SJSA1 (cell line): ENCODE measurements at regions not wholly inside any gene's neighbourhood (a gene's known extent, or its start where the extent isn't known, plus 50 kb on each side); places are given as distances from the start of the nearest gene placed in this dataset.

Source experiments
- DNase-seq, 2 experiments: peaks; one replicate each; pipeline ENCODE4 v3.0.0-alpha.2; 2015 to 2020; ENCODE audit warnings: low spot score in 2 of 2, low read depth in 1 of 2
- H3K27ac ChIP-seq: fragments of 250-450 bp; sonication (Bioruptor Pico); 2 replicates; pipeline ENCODE4 v1.5.1; 2020; ENCODE audit warnings: mild to moderate bottlenecking, moderate library complexity
- H3K27me3 ChIP-seq: fragments of 250-450 bp; sonication (Bioruptor Pico); replicated peaks from 2 replicates; pipeline ENCODE4 v1.5.1; 2020; ENCODE audit warnings: mild to moderate bottlenecking, moderate library complexity
- H3K36me3 ChIP-seq: fragments of 250-450 bp; sonication (Bioruptor Pico); 2 replicates; pipeline ENCODE4 v1.5.1; 2020; ENCODE audit warnings: mild to moderate bottlenecking
- H3K4me1 ChIP-seq: fragments of 250-450 bp; sonication (Bioruptor Pico); replicated peaks from 2 replicates; pipeline ENCODE4 v1.6.1; 2021; ENCODE audit warnings: mild to moderate bottlenecking
- H3K4me3 ChIP-seq: fragments of 250-450 bp; sonication (Bioruptor Pico); 2 replicates; pipeline ENCODE4 v1.5.1; 2020; ENCODE audit warnings: mild to moderate bottlenecking
- H3K9me3 ChIP-seq: fragments of 250-450 bp; sonication (Bioruptor Pico); replicated peaks from 2 replicates; pipeline ENCODE4 v1.5.1; 2020; ENCODE audit warnings: mild to moderate bottlenecking

DNA sequence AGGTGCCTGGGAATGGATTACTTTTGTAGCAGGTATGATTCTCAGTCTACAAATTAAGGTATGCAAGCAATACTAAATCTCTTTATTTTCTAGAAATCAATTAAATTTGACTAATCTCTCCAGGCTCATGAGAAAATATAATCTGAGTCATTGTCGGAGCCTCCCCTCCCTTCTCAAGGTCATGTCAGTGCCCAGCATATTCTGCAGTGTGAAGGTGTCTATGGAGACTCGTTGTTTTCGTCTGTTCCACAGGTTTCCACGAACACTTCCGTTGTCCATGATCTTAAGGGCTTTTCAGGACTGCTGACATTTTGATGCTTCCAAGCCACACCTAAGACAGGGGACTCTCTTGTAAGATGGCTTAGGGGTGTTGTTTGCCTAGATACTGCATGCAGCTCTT, 56.6 kb upstream of the SCOC start:
- H3K4me1 ChIP-seq: no peaks in the 10 kb centered on the region
- H3K27me3 ChIP-seq: no peaks in the 10 kb centered on the region
- DNase-seq: no peak
- no peaks in the 10 kb centered on the region for H3K9me3 ChIP-seq
- no peak overlapping the region for H3K27ac ChIP-seq
- H3K36me3 ChIP-seq: no peaks in the 10 kb centered on the region
- no peak overlapping the region for H3K4me3 ChIP-seq

DNA sequence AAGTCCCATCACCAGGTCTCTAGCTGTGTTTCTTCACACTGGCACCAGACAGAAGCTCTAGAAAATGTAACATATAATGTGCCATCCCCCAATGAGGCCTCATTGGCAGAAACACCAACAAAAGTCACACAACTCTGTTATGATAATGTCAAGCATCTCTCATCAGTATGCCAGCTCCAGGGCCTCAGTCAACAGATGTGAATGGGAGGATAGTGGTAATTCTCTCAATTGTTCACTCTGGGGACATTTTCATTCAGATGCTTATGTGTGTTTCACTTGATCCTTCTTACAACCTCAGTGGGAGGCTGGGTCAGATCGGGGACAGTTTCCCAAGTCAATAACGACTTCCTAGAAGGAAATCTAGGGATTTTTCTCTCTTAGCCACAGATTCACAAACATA, 57.5 kb upstream of the SCOC start:
- Histone ChIP-seq H3K4me1 (no peaks in the 10 kb centered on the region), H3K4me3 (no peak overlapping the region), H3K9me3 (no peaks in the 10 kb centered on the region), H3K27me3 (no peaks in the 10 kb centered on the region), H3K27ac (no peak overlapping the region), H3K36me3 (no peaks in the 10 kb centered on the region)
- DNase-seq: no peak

DNA sequence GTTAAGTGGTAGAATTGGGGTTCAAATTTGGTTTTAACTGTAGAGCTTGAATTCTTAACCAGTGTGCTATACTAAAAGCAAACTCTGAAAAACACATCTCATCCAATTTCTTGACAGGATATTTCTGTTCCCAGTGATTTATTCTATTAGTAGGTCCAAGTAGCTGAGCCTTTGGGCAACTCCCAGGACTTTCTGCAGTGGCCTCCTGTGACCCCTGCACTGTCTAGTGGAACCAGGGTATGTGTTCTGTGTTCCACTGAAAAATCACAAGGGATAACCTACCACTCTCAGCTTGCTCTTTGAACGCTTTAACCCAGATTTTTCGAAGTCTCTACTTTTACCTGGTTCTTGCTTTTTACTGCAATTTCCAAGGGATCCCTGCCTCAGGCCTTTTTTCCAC, 58.0 kb upstream of the SCOC start:
- Histone ChIP-seq H3K4me1 (peaks cover 4% of the 10 kb centered on the region), H3K4me3 (no peak overlapping the region), H3K9me3 (no peaks in the 10 kb centered on the region), H3K27ac (no peak overlapping the region), H3K27me3 (no peaks in the 10 kb centered on the region), H3K36me3 (no peaks in the 10 kb centered on the region)
- DNase-seq: no peak

DNA sequence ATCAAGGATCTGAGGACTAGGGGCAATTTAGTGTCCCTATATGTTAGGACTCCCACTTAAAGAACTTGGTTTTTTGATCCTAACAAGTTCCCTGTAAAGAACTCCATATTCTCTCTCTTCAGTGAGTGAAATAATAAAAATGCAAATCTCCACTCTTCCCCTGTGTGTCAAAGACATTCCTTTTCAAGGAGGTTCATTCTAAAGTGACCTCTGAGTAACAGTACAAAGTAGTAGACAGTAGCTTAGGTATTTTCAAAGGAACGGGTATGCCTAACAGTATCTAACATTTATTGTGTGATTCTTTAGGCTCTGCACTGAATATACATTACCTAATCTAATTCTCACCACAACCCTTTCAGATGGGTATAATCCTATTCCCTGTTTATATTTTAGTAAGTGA, 58.4 kb upstream of the SCOC start:
- Histone ChIP-seq H3K36me3 (no peaks in the 10 kb centered on the region), H3K9me3 (no peaks in the 10 kb centered on the region), H3K4me3 (no peak overlapping the region), H3K4me1 (peaks cover 8% of the 10 kb centered on the region), H3K27ac (no peak overlapping the region), H3K27me3 (no peaks in the 10 kb centered on the region)
- DNase-seq: no peak

DNA sequence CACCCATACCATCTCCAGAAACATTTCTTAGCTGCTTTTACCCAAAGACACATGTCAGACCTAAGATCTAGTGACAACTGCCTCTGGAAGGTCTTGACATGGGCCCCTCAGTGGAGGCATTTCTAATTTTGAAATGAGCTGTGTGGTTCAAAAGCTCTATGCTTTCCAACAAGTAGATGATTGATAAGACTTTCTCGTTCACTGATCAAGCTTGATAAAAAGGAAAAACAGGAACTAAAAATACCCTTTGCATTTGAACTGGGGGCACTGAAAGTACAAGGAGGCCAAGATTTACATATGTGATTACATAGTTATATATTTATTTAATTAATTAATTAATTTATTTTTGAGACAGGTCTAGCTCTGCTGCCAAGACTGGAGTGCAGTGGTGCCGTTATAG, 61.3 kb upstream of the SCOC start:
- no peak overlapping the region for H3K27ac ChIP-seq
- H3K4me1 ChIP-seq: peaks cover 31% of the 10 kb centered on the region
- no peaks in the 10 kb centered on the region for H3K27me3 ChIP-seq
- H3K4me3 ChIP-seq: no peak overlapping the region
- no peaks in the 10 kb centered on the region for H3K36me3 ChIP-seq
- DNase-seq: no peak
- 0 out of 2 replicates have a peak, but pooled peaks cover 2% of the 10 kb centered on the region for H3K9me3 ChIP-seq

- H3K27ac ChIP-seq: no peak overlapping the region
- H3K4me1 ChIP-seq: peaks cover 31% of the 10 kb centered on the region
- H3K4me3 ChIP-seq: no peak overlapping the region
- 0 out of 2 replicates have a peak, but pooled peaks cover 2% of the 10 kb centered on the region for H3K9me3 ChIP-seq
- no peak for DNase-seq
- H3K36me3 ChIP-seq: no peaks in the 10 kb centered on the region
- H3K27me3 ChIP-seq: no peaks in the 10 kb centered on the region
Measured at GRCh38 chr4:140311257-140311835, 62.1 kb upstream of the SCOC start.

GRCh38 chr4:140309124-140309870, 64.1 kb upstream of the SCOC start:
- DNase-seq: peak; percentile 59 to 65
- Histone ChIP-seq H3K27me3 (no peaks in the 10 kb centered on the region), H3K4me3 (no peak overlapping the region)

DNA sequence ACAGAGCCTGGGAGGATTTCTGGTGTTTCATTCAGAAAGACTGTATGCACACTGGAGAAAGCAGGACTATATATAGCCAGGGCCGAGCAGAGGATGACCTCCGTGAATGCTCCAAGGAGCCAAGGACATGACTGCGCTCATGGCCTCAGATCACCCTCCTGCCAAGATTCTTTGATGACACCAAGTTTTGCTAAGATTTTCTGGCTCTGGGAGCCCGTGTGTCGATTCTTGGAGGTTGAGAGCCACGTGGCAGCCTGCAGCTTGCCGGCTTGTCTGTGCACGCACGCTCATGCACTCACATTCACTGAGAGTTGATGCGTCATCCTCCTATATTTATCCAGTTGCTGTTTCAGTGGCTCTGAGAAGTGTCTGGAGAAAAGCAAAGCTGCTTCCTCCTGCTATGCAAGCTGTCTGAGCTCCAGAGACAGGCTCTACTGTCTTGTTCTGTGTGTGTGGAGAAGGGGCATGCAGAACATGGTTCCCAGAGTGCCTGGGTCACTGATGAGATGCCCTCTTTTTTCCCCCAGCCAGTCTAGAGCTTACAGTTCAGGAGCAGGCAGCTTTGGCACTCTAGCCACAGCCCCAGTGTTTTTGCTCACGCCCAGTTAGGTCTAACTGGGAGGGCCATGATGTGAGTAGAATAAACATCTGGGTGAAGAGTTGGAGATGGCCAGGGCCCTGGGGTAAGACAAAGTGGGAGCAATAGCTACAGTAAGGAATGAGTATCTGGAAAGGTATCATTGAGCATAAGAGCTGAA, 64.9 kb upstream of the SCOC start:
- DNase-seq: peak; percentile 84 to 85
- Histone ChIP-seq H3K4me1 (peaks cover 31% of the 10 kb centered on the region), H3K27ac (peak overlapping the region; percentile 72), H3K9me3 (0 out of 2 replicates have a peak, but pooled peaks cover 2% of the 10 kb centered on the region), H3K27me3 (no peaks in the 10 kb centered on the region), H3K4me3 (no peak overlapping the region), H3K36me3 (no peaks in the 10 kb centered on the region)

More at GRCh38 chr4:140309124-140309870, 64.1 kb upstream of the SCOC start:
- H3K36me3 ChIP-seq: no peaks in the 10 kb centered on the region
- H3K27ac ChIP-seq: peak overlapping the region; percentile 72
- H3K4me1 ChIP-seq: peaks cover 31% of the 10 kb centered on the region
- 0 out of 2 replicates have a peak, but pooled peaks cover 2% of the 10 kb centered on the region for H3K9me3 ChIP-seq

GRCh38 chr4:140305053-140305452, 68.4 kb upstream of the SCOC start:
- Histone ChIP-seq H3K36me3 (no peaks in the 10 kb centered on the region), H3K27me3 (no peaks in the 10 kb centered on the region), H3K4me1 (peaks cover 31% of the 10 kb centered on the region), H3K4me3 (no peak overlapping the region), H3K27ac (no peak overlapping the region), H3K9me3 (0 out of 2 replicates have a peak, but pooled peaks cover 2% of the 10 kb centered on the region)
- no peak for DNase-seq

DNA sequence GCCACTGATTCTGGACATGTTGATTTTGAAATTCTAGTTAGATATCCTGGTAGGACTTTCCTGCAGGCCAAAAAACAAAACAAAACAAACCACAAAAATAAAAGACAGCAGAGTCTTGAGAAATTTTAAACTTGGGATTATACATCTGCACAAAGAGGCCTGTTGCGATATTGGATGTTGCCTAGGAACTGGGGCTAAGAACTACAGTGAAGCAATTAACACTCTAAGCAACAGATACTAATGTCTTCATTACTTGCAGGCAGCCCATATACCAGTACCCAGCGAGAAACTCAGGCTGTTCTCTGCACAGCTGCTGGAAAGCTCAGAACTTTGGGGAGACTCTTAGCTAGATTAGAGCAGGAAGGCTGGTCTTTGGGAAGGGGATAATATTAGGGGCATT, 69.1 kb upstream of the SCOC start:
- H3K27ac ChIP-seq: no peak overlapping the region
- H3K9me3 ChIP-seq: 0 out of 2 replicates have a peak, but pooled peaks cover 2% of the 10 kb centered on the region
- DNase-seq: no peak
- H3K4me3 ChIP-seq: no peak overlapping the region
- H3K27me3 ChIP-seq: no peaks in the 10 kb centered on the region
- H3K4me1 ChIP-seq: peaks cover 27% of the 10 kb centered on the region
- H3K36me3 ChIP-seq: no peaks in the 10 kb centered on the region

- H3K27me3 ChIP-seq: no peaks in the 10 kb centered on the region
Measured at GRCh38 chr4:140302151-140302859, 71.1 kb upstream of the SCOC start.

DNA sequence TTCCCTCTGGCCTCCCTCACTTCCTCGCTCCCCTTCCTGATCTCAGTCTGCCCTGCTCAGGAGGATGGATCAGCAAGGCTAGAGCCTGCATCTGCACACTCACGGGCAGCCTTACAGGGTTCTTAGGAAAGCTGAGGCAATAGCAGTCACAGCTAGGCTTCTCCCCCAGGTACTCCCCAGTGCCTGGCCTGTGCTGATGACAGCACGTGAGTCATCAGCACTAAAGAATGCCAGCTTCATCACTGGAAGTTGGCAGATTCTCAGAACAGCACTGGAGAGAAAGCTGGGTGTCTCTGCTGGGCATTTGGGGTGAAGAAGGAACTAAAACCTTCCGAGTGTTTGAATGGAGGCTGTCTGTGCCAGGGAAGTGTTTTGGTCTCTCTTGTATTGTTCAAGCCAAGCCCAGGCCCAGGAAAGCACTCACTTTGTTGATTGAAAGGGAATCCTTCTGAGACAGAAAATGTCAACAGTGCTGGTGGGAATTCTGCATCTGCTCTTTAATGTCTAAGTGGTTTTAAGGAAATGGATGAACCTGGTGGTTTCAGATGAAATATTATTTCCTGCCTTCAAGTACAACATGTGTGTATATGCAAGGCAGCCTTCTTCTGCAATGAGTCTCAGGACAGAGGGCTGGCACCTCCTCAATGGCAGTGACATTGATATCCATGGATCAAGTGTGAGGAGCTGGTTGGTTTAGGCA, 73.0 kb upstream of the SCOC start:
- H3K4me3 ChIP-seq: no peak overlapping the region
- no peaks in the 10 kb centered on the region for H3K36me3 ChIP-seq
- no peaks in the 10 kb centered on the region for H3K27me3 ChIP-seq
- no peak overlapping the region for H3K27ac ChIP-seq
- peak; percentile 39 to 50 for DNase-seq
- peaks cover 28% of the 10 kb centered on the region for H3K4me1 ChIP-seq
- no peaks in the 10 kb centered on the region for H3K9me3 ChIP-seq

More at GRCh38 chr4:140302151-140302859, 71.1 kb upstream of the SCOC start:
- Histone ChIP-seq H3K9me3 (no peaks in the 10 kb centered on the region), H3K4me1 (peaks cover 13% of the 10 kb centered on the region), H3K27ac (no peak overlapping the region), H3K4me3 (no peak overlapping the region), H3K36me3 (no peaks in the 10 kb centered on the region)
- no peak for DNase-seq

GRCh38 chr4:140298001-140298400, 75.4 kb upstream of the SCOC start:
- no peaks in the 10 kb centered on the region for H3K9me3 ChIP-seq
- no peak overlapping the region for H3K27ac ChIP-seq
- peaks cover 28% of the 10 kb centered on the region for H3K4me1 ChIP-seq
- no peak for DNase-seq
- no peaks in the 10 kb centered on the region for H3K36me3 ChIP-seq
- H3K27me3 ChIP-seq: no peaks in the 10 kb centered on the region
- no peak overlapping the region for H3K4me3 ChIP-seq
